ENCODE measurements at regions not wholly inside any gene's neighbourhood (a gene's known extent, or its start where the extent isn't known, plus 50 kb on each side); places are given as distances from the start of the nearest gene placed in this dataset.

GRCh38 chr12:98144953-98145352, 370.4 kb upstream of the TMPO start:
- Mint-ChIP-seq H3K36me3 (ENCODE audit: low read depth) (no peaks in the 10 kb centered on the region; the same call in 1 of the 2 replicates), H3K4me1 (ENCODE audit: low read depth) (no peaks in the 10 kb centered on the region), H3K27ac (no peak overlapping the region), H3K27me3 (ENCODE audit: insufficient read depth) (no peaks in the 10 kb centered on the region; the same call in 1 of the 2 replicates), H3K4me3 (no peak overlapping the region), H3K9me3 (peaks cover 47% of the 10 kb centered on the region)
- DNase-seq: no peak
- TF ChIP-seq CTCF (IDR thresholded peaks at IDR 0.05): no peak

- Mint-ChIP-seq H3K4me1 (ENCODE audit: low read depth) (no peaks in the 10 kb centered on the region), H3K9me3 (peaks cover 50% of the 10 kb centered on the region), H3K4me3 (no peak overlapping the region), H3K27me3 (ENCODE audit: insufficient read depth) (no peaks in the 10 kb centered on the region; the same call in 1 of the 2 replicates), H3K36me3 (ENCODE audit: low read depth) (no peaks in the 10 kb centered on the region; the same call in 1 of the 2 replicates), H3K27ac (no peak overlapping the region)
- DNase-seq: no peak
- TF ChIP-seq CTCF (IDR thresholded peaks at IDR 0.05): no peak
Measured at GRCh38 chr12:98146043-98146442, 369.3 kb upstream of the TMPO start.

- Mint-ChIP-seq H3K4me3 (no peak overlapping the region), H3K36me3 (ENCODE audit: low read depth) (no peaks in the 10 kb centered on the region; the same call in 1 of the 2 replicates), H3K9me3 (peaks cover 53% of the 10 kb centered on the region), H3K27ac (no peak overlapping the region), H3K4me1 (ENCODE audit: low read depth) (no peaks in the 10 kb centered on the region), H3K27me3 (ENCODE audit: insufficient read depth) (no peaks in the 10 kb centered on the region; the same call in 1 of the 2 replicates)
- no peak for TF ChIP-seq CTCF (IDR thresholded peaks at IDR 0.05)
- DNase-seq: no peak
Measured at GRCh38 chr12:98146487-98146886, 368.9 kb upstream of the TMPO start.

- no peak for TF ChIP-seq CTCF (IDR thresholded peaks at IDR 0.05)
- Mint-ChIP-seq H3K27me3 (ENCODE audit: insufficient read depth) (no peaks in the 10 kb centered on the region), H3K9me3 (peaks cover 49% of the 10 kb centered on the region), H3K27ac (no peak overlapping the region), H3K4me3 (no peak overlapping the region), H3K4me1 (ENCODE audit: low read depth) (no peaks in the 10 kb centered on the region), H3K36me3 (ENCODE audit: low read depth) (no peaks in the 10 kb centered on the region; the same call in 1 of the 2 replicates)
- DNase-seq: no peak
Measured at GRCh38 chr12:98149270-98149669, 366.1 kb upstream of the TMPO start.

- no peaks in the 10 kb centered on the region; the same call in 1 of the 2 replicates for H3K36me3 Mint-ChIP-seq (ENCODE audit: low read depth)
- no peak for TF ChIP-seq CTCF (IDR thresholded peaks at IDR 0.05)
- no peaks in the 10 kb centered on the region for H3K4me1 Mint-ChIP-seq (ENCODE audit: low read depth)
- peaks cover 46% of the 10 kb centered on the region for H3K9me3 Mint-ChIP-seq
- no peak overlapping the region for H3K4me3 Mint-ChIP-seq
- no peak overlapping the region for H3K27ac Mint-ChIP-seq
- H3K27me3 Mint-ChIP-seq (ENCODE audit: insufficient read depth): no peaks in the 10 kb centered on the region
- DNase-seq: no peak
Measured at GRCh38 chr12:98149691-98150210, 365.6 kb upstream of the TMPO start.
